Activated naive CD4-positive, alpha-beta T cell treated with anti-CD3 and anti-CD28 coated beads for 36 hours (primary cell): ENCODE measurements at regions not wholly inside any gene's neighbourhood (a gene's known extent, or its start where the extent isn't known, plus 50 kb on each side); places are given as distances from the start of the nearest gene placed in this dataset.
"Not testable (repeated sequence)": the region's sequence is repeated elsewhere in the genome, so short reads cannot be mapped to it uniquely, and the experiment has no call there.

ENCODE experiments used
- CTCF ChIA-PET: fragments of 350-600 bp; sonication (Branson Sonifier 250); formaldehyde crosslinking; loops from one replicate; lab custom pipeline; 2021; ENCODE audit warnings: antibody characterized with exemption; lab: Charles Lee
- DNase-seq: peaks from one replicate; pipeline ENCODE4 v3.0.0-alpha.2; 2020
- H3K27ac Mint-ChIP-seq: one replicate; pipeline ENCODE4 v1.8.0; 2021; ENCODE audit warnings: mild to moderate bottlenecking, mixed read lengths
- H3K27me3 Mint-ChIP-seq: one replicate; pipeline ENCODE4 v1.8.0; 2021; ENCODE audit warnings: low read depth, mixed read lengths
- H3K36me3 Mint-ChIP-seq: one replicate; pipeline ENCODE4 v1.8.0; 2021; ENCODE audit warnings: low read depth, mixed read lengths
- H3K4me1 Mint-ChIP-seq: one replicate; pipeline ENCODE4 v1.8.0; 2021; ENCODE audit warnings: low read depth, mixed read lengths
- H3K4me3 Mint-ChIP-seq: one replicate; pipeline ENCODE4 v1.8.0; 2021; ENCODE audit warnings: mild to moderate bottlenecking, moderate library complexity, mixed read lengths
- H3K9me3 Mint-ChIP-seq: one replicate; pipeline ENCODE4 v1.8.0; 2021; ENCODE audit warnings: mixed read lengths
- intact Hi-C: fragments of 100-400 bp; cut with micrococcal nuclease; formaldehyde crosslinking; loops from one replicate; pipeline ENCODE4 v1.15.1; 2023

GRCh38 chr1:184882957-184883815 is 91.1 kb downstream of the NIBAN1 start:
- no peaks in the 10 kb centered on the region for H3K36me3 Mint-ChIP-seq
- H3K4me1 Mint-ChIP-seq: peaks cover 25% of the 10 kb centered on the region
- no peak overlapping the region for H3K4me3 Mint-ChIP-seq
- H3K27me3 Mint-ChIP-seq: peaks cover 25% of the 10 kb centered on the region
- CTCF ChIA-PET: interaction anchor here (1.4 kb wide), 1 partner anchor 17 kb away, joined by 4 read pairs; no protein-coding TSS in a partner anchor
- peak; percentile 32 for DNase-seq
- H3K9me3 Mint-ChIP-seq: no peaks in the 10 kb centered on the region
- intact Hi-C loops: loop anchor here (1.0 to 10.0 kb wide), 11 partner anchors 7 to 848 kb away; partner anchors contain the start of genes COLGALT2, IVNS1ABP, SWT1 and TRMT1L
- H3K27ac Mint-ChIP-seq: peak overlapping the region; percentile 79

- CTCF ChIA-PET: interaction anchor here (1.4 kb wide), 1 partner anchor 16 kb away, joined by 4 read pairs; no protein-coding TSS in a partner anchor
- peak overlapping the region; percentile 79 for H3K27ac Mint-ChIP-seq
- peak; percentile 31 for DNase-seq
- H3K36me3 Mint-ChIP-seq: no peaks in the 10 kb centered on the region
- no peaks in the 10 kb centered on the region for H3K9me3 Mint-ChIP-seq
- H3K27me3 Mint-ChIP-seq: peaks cover 25% of the 10 kb centered on the region
- peaks cover 25% of the 10 kb centered on the region for H3K4me1 Mint-ChIP-seq
- H3K4me3 Mint-ChIP-seq: no peak overlapping the region
- intact Hi-C loops: loop anchor here (1.0 to 10.0 kb wide), 11 partner anchors 8 to 847 kb away; partner anchors contain the start of genes COLGALT2, IVNS1ABP, SWT1 and TRMT1L
Measured at GRCh38 chr1:184881941-184882913, 92.1 kb downstream of the NIBAN1 start.

- DNase-seq: no peak
- no peak overlapping the region for H3K27ac Mint-ChIP-seq
- no peaks in the 10 kb centered on the region for H3K36me3 Mint-ChIP-seq
- H3K27me3 Mint-ChIP-seq: peaks cover 22% of the 10 kb centered on the region
- CTCF ChIA-PET: no interaction called here
- H3K4me1 Mint-ChIP-seq: peaks cover 25% of the 10 kb centered on the region
- no peak overlapping the region for H3K4me3 Mint-ChIP-seq
- no peaks in the 10 kb centered on the region for H3K9me3 Mint-ChIP-seq
- intact Hi-C loops: loop anchor here (5.0 to 10.0 kb wide), 2 partner anchors 437 to 845 kb away; partner anchors contain the start of genes COLGALT2 and IVNS1ABP
Measured at GRCh38 chr1:184879876-184880557, 94.3 kb downstream of the NIBAN1 start.

GRCh38 chr1:184878602-184879001 is 95.7 kb downstream of the NIBAN1 start:
- no peaks in the 10 kb centered on the region for H3K36me3 Mint-ChIP-seq
- CTCF ChIA-PET: no interaction called here

GRCh38 chr1:184878002-184878401 is 96.3 kb downstream of the NIBAN1 start:
- H3K27ac Mint-ChIP-seq: no peak overlapping the region
- H3K4me3 Mint-ChIP-seq: no peak overlapping the region
- CTCF ChIA-PET: no interaction called here
- DNase-seq: no peak
- intact Hi-C loops: no loop called here
- H3K9me3 Mint-ChIP-seq: no peaks in the 10 kb centered on the region
- H3K36me3 Mint-ChIP-seq: no peaks in the 10 kb centered on the region
- peaks cover 28% of the 10 kb centered on the region for H3K27me3 Mint-ChIP-seq
- H3K4me1 Mint-ChIP-seq: peaks cover 17% of the 10 kb centered on the region

More at GRCh38 chr1:184878602-184879001, 95.7 kb downstream of the NIBAN1 start:
- H3K27me3 Mint-ChIP-seq: peaks cover 22% of the 10 kb centered on the region
- no peak overlapping the region for H3K4me3 Mint-ChIP-seq
- H3K27ac Mint-ChIP-seq: no peak overlapping the region
- intact Hi-C loops: no loop called here
- no peaks in the 10 kb centered on the region for H3K9me3 Mint-ChIP-seq
- DNase-seq: no peak
- H3K4me1 Mint-ChIP-seq: peaks cover 23% of the 10 kb centered on the region

- CTCF ChIA-PET: interaction anchor here (0.6 kb wide), 1 partner anchor 28 kb away, joined by 3 read pairs; no protein-coding TSS in a partner anchor
- H3K4me1 Mint-ChIP-seq, H3K9me3 Mint-ChIP-seq, DNase-seq, H3K36me3 Mint-ChIP-seq, H3K27ac Mint-ChIP-seq, intact Hi-C loops, H3K4me3 Mint-ChIP-seq: not testable (repeated sequence)
- H3K27me3 Mint-ChIP-seq: peaks cover 32% of the 10 kb centered on the region
Measured at GRCh38 chr1:184876015-184876414, 98.3 kb downstream of the NIBAN1 start.

GRCh38 chr1:184875218-184875617 is 99.1 kb downstream of the NIBAN1 start:
- no peak for DNase-seq
- Mint-ChIP-seq H3K4me3 (no peak overlapping the region), H3K36me3 (no peaks in the 10 kb centered on the region), H3K27ac (no peak overlapping the region), H3K9me3 (no peaks in the 10 kb centered on the region), H3K27me3 (peaks cover 32% of the 10 kb centered on the region), H3K4me1 (no peaks in the 10 kb centered on the region)
- intact Hi-C loops: no loop called here
- CTCF ChIA-PET: interaction anchor here (0.7 kb wide), 1 partner anchor 266 kb away, joined by 3 read pairs; no protein-coding TSS in a partner anchor

GRCh38 chr1:184870319-184870718 is 104.0 kb downstream of the NIBAN1 start:
- Mint-ChIP-seq H3K36me3 (no peaks in the 10 kb centered on the region), H3K27me3 (peaks cover 15% of the 10 kb centered on the region), H3K9me3 (no peaks in the 10 kb centered on the region), H3K4me3 (no peak overlapping the region), H3K4me1 (peaks cover 30% of the 10 kb centered on the region), H3K27ac (no peak overlapping the region)
- CTCF ChIA-PET: no interaction called here
- intact Hi-C loops: no loop called here
- DNase-seq: no peak

- Mint-ChIP-seq H3K9me3 (no peaks in the 10 kb centered on the region), H3K4me3 (no peak overlapping the region), H3K27ac (no peak overlapping the region), H3K4me1 (peaks cover 32% of the 10 kb centered on the region), H3K27me3 (peaks cover 12% of the 10 kb centered on the region), H3K36me3 (no peaks in the 10 kb centered on the region)
- CTCF ChIA-PET: no interaction called here
- DNase-seq: no peak
- intact Hi-C loops: loop anchor here (1.0 to 10.0 kb wide), 14 partner anchors 14 to 1215 kb away; partner anchors contain the start of genes APOBEC4, C1orf21, IVNS1ABP and SWT1
Measured at GRCh38 chr1:184867866-184868689, 106.2 kb downstream of the NIBAN1 start.

GRCh38 chr1:184866991-184867788 is 107.1 kb downstream of the NIBAN1 start:
- peak overlapping the region; percentile 94 for H3K27ac Mint-ChIP-seq
- H3K4me1 Mint-ChIP-seq: peaks cover 32% of the 10 kb centered on the region
- CTCF ChIA-PET: interaction anchor here (0.6 to 2.0 kb wide), 5 partner anchors 15 to 74 kb away, joined by 3 to 6 read pairs (median 4); no protein-coding TSS in a partner anchor
- H3K36me3 Mint-ChIP-seq: no peaks in the 10 kb centered on the region
- peak overlapping the region; percentile 14 for H3K4me3 Mint-ChIP-seq
- H3K27me3 Mint-ChIP-seq: peaks cover 10% of the 10 kb centered on the region
- intact Hi-C loops: loop anchor here (1.0 to 10.0 kb wide), 14 partner anchors 15 to 1214 kb away; partner anchors contain the start of genes APOBEC4, C1orf21, IVNS1ABP and SWT1
- peak; percentile 80 for DNase-seq
- no peaks in the 10 kb centered on the region for H3K9me3 Mint-ChIP-seq
